NB4 (cell line): ENCODE measurements at regions not wholly inside any gene's neighbourhood (a gene's known extent, or its start where the extent isn't known, plus 50 kb on each side); places are given as distances from the start of the nearest gene placed in this dataset.

ENCODE experiments used
- CTCF ChIP-seq: IDR thresholded peaks from one replicate; pipeline ENCODE4 v1.5.1; 2012; ENCODE audit warnings: low read depth, low read length
- POLR2A ChIP-seq: IDR thresholded peaks from 2 replicates; pipeline ENCODE4 v1.6.1; 2011; ENCODE audit warnings: mild to moderate bottlenecking; ENCODE audit not compliant: insufficient read length; ENCODE audit errors: extremely low read depth

GRCh38 chr4:32830160-32830559, 2110.0 kb downstream of the PCDH7 start:
- TF ChIP-seq POLR2A (no peak), CTCF (no peak)
